ENCODE measurements at regions not wholly inside any gene's neighbourhood (a gene's known extent, or its start where the extent isn't known, plus 50 kb on each side); places are given as distances from the start of the nearest gene placed in this dataset.
"Not testable (repeated sequence)": the region's sequence is repeated elsewhere in the genome, so short reads cannot be mapped to it uniquely, and the experiment has no call there.

GRCh38 chr10:47166808-47167581 lies 133.0 kb upstream of the GDF10 start:
- not testable (repeated sequence) for DNase-seq (ENCODE audit: low read depth, low spot score)

DNA sequence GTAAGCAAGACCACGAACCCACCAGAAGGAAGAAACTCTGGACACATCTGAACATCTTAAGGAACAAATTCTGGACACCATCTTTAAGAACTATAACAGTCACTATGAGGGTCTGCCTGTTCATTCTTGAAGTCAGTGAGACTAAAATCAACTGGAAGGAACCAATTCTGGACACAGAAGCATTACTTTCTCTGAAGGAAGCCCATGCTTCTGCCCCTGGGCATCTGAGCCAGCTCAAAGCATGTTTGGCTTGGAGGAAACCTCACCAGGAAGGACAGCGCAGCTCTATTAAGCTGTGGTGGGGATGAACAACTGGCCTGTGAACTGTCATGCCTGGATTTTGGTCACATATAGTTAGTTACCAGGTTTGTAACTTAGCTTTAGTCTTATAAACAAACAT lies 132.4 kb upstream of the GDF10 start:
- no peak for DNase-seq (ENCODE audit: low read depth, low spot score)

- no peak for DNase-seq (ENCODE audit: low read depth, low spot score)
These were observed 130.4 kb upstream of the GDF10 start for GRCh38 chr10:47169581-47169980.

DNA sequence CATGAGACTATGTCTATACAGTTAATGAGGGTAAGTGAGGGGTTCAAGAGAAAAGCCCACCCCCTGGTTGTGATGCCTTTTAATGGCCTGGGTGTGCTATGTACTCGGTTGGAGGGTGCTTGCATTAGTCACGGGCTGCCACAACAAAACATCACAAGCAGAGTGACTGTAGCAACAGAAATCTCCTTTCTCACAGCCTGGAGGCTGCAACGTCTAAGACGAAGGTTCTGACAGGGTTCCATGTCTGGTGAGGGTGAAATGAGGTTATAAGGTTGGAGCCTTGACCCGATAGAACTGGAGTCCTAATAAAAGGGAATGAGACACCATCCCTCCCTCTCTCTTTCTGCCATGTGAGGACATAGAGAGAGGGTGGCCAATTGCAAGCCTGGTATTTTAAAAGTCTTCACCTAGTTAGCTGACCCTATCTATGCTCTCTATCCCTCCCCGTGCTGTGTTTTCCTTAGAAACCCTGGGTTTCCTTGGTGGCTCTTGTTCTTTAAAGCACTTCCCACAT lies 126.0 kb upstream of the GDF10 start:
- no peak for DNase-seq (ENCODE audit: low read depth, low spot score)

GRCh38 chr10:47175181-47176123 lies 124.5 kb upstream of the GDF10 start:
- DNase-seq (ENCODE audit: low read depth, low spot score) = no peak

DNA sequence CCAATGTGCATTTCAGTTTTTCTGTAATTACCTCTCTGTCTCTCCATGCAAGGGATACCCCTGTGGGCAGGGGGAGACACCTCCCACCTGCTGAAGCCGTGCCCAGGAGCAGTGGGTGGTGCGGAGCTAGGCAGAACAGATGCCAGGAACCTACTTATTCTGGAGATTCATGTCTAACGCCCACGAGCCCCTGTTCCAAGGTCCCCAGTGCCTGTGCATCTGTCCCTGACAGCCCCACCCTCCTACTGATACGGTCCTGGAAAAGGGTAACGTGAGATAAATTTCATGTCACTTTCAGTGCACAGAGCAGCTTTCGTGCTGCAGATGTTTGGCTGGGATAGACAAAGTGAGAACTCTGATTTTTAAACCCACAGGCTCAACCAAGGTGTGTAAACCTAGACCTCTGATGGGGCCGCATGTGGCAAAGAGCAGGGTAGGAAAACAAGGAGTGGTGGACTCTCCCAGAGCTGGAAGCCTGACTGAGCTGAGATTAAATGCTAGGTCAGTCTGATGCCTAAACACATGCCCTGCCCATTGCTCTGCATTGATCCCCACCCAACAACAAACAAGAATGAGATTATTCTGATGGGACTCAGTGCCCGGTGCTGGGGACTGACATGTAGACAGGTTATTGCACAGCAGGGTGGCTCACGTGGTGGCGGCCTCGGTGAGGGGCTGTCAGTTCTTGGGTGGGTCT lies 123.6 kb upstream of the GDF10 start:
- no peak for DNase-seq (ENCODE audit: low read depth, low spot score)

DNA sequence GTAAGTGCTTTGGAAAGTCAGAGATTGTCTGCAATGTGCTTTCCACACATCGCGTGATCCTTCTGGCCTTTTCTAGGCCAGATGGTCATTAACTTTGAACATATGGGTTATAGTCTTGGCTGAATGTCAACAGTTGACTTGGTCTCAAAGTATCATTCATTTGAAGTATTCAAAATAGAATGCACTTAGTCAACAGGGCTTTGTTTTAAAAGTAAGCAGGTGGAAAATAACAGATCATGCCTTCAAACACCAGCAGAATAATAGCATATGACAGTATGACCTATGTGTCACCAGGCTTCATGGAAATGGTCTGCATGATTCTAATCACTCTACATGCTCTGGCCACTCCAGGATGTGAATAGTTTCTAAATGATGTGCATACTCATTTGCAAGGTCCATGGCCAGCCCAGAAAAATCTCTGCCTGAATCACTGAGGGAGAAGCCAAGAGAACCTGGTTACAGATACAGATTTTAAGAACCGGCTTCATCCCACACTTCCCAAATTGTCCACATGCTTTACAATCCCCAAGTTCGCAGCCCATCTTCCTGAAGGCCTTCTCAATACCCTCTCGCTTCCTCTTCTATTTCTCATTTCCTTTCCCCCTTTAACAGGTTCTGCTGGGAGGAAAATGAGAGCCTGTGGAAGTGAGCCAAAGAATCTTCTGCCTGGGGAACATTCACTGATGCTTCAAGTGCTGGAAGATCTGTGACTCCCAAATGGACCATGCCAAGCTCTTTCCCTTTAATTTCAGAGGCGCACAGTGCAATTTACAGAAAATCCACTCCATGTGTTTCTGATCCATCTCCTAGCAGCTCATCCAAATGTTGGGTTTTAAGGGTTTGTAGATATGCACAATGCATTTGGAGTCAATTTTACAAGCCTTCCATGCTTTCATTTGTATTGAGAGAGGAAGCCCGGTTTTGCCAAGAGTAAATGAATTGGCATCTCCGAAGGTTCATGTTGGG lies 122.8 kb upstream of the GDF10 start:
- DNase-seq (ENCODE audit: low read depth, low spot score) = no peak

GRCh38 chr10:47178537-47179290 lies 121.3 kb upstream of the GDF10 start:
- no peak for DNase-seq (ENCODE audit: low read depth, low spot score)

- DNase-seq (ENCODE audit: low read depth, low spot score) = no peak
These were observed 120.7 kb upstream of the GDF10 start for GRCh38 chr10:47179291-47179647.

DNA sequence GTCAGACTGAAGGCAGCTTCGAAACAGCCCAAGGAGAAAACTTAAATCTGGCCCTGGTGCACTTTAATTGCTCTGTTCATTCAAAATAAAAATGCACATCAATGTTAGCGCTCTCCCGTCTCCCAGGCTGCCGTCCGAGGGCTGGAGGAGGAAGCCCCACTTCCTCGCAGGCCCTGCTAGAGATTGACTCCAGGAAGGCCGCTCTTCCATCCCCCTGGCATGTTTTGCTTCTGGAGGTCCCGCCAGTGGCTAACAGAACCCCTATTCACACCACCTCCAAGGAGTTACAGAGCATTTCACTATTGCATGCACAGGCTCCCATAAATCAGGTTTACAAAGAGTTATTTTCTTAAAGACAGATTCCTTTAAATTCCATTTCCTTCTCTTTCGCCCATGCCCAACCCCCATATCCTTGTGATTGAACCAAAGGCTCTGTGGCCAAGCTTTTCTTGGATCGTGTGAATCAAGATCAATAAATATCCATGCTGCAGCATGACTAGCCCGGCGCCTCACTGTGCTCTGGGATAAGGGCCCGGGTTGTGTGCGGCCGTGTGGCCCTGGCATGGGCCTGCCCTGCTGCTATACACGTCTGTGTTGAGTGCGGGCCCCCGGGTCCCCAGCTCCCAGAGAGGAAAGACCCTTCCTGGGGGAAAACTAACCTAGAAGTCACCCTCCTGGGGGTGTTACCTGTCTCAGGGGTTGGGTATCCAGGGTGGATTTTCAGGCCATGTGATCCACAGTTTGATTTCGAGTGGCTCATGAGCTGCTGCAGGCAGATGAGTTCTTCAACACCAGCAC lies 118.7 kb upstream of the GDF10 start:
- DNase-seq (ENCODE audit: low read depth, low spot score) = no peak

- no peak for DNase-seq (ENCODE audit: low read depth, low spot score)
These were observed 116.9 kb upstream of the GDF10 start for GRCh38 chr10:47182934-47183703.

DNA sequence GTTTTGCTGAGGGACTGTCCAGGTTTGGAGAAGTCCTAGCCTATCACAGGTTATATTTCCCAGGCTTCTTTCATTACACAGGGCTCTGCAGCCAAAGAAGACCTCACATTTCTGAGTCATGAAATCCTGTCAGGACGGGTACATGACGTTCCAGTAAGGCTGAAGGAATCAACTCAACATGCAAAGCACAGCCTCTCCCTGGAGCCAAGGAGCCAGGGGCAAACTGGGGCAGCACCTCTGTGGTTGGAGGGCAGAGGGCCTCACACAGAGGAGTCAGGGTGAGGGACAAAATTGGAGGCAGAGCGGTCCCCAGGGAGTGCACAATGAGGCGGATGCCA lies 116.3 kb upstream of the GDF10 start:
- DNase-seq (ENCODE audit: low read depth, low spot score) = no peak

- DNase-seq (ENCODE audit: low read depth, low spot score) = no peak
These were observed 115.7 kb upstream of the GDF10 start for GRCh38 chr10:47184273-47184672.

GRCh38 chr10:47184724-47185330 lies 115.2 kb upstream of the GDF10 start:
- no peak for DNase-seq (ENCODE audit: low read depth, low spot score)

DNA sequence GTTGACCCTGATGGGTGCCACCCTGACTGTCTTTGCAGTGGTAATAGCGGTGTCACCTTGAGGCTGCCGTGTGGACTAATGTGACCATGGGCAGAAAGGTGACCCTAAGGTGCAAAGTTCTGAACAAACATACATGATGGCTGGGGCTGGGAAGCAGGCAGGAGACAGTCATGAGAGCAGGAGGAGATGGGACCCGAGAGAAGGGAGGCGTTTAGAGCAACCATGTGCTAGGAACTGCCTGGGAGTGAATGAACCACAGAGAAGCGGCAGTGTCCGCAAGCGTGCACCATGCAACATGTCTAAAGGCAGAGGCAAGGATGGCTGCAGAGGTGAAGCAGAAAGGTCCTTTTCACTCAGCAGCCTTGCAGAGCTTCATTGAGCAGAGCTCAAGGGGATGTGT lies 113.1 kb upstream of the GDF10 start:
- no peak for DNase-seq (ENCODE audit: low read depth, low spot score)

GRCh38 chr10:47187592-47187991 lies 112.4 kb upstream of the GDF10 start:
- no peak for DNase-seq (ENCODE audit: low read depth, low spot score)

DNA sequence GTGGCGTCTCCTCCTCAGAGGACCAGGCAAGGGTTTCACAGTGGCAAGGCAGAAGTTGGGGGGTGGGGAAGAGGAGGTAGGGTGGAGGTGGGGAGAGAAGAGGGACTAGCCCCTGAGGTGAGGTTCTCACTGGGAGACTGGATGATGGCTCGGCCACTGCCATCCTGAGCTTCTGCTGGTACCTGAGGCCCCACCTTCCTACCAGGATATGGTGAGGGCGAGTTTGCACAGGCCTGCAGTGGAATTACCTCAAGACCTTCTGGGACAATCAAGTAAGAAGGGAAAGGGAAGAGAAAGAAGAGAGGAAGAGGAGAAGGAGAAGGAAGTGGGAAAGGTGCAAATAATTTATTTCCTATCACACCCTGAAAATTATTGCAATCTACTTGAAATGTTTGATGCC lies 111.8 kb upstream of the GDF10 start:
- DNase-seq (ENCODE audit: low read depth, low spot score) = no peak

DNA sequence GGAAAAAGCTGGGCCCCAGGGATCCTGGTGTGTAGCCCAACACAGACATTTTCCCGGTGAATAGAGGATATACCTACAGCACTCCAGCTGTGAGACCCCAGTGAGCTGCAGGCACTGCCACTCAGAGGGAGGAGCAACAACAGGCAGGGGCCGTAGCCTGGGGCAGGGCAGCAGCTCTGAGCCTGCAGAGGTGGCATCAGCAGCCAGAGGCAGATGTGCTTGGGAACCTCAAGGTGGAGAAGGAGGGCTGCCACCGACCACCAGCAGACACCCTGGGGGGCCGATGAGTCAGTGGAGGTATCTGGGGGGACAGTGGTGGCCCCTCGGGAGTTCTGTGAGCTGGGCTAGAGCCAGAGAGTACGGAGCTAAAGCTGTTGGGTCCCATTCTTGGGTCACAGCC lies 110.2 kb upstream of the GDF10 start:
- DNase-seq (ENCODE audit: low read depth, low spot score) = no peak

Measured in smooth muscle cell of the brain vasculature (primary cell).